GM19467 (cell line): ENCODE measurements at regions not wholly inside any gene's neighbourhood (a gene's known extent, or its start where the extent isn't known, plus 50 kb on each side); places are given as distances from the start of the nearest gene placed in this dataset.

Experiments
- ATAC-seq: cut with Tn5 transposase; IDR thresholded peaks from one replicate; pipeline ENCODE4 v1.9.1; 2021; ENCODE audit warnings: mild to moderate bottlenecking, moderate library complexity; ENCODE audit not compliant: unreplicated experiment

- ATAC-seq = no peak
Observed at GRCh38 chr5:118778941-118779340, 209.4 kb downstream of the DTWD2 start.

- no peak for ATAC-seq
Observed at GRCh38 chr5:118777189-118777736, 211.1 kb downstream of the DTWD2 start.

GRCh38 chr5:118776755-118777154 is 211.6 kb downstream of the DTWD2 start:
- peak; percentile 46 for ATAC-seq

GRCh38 chr5:118775790-118776499 is 212.4 kb downstream of the DTWD2 start:
- no peak for ATAC-seq

GRCh38 chr5:118768607-118769175 is 219.7 kb downstream of the DTWD2 start:
- ATAC-seq = no peak

- no peak for ATAC-seq
Observed at GRCh38 chr5:118762291-118762690, 226.1 kb downstream of the DTWD2 start.

- ATAC-seq = no peak
Observed at GRCh38 chr5:118761814-118762213, 226.5 kb downstream of the DTWD2 start.

GRCh38 chr5:118752969-118753368 is 235.4 kb downstream of the DTWD2 start:
- ATAC-seq = no peak

GRCh38 chr5:118736396-118736795 is 252.0 kb downstream of the DTWD2 start:
- ATAC-seq = no peak

- ATAC-seq = no peak
Observed at GRCh38 chr5:118733394-118733793, 255.0 kb downstream of the DTWD2 start.

GRCh38 chr5:118728191-118728590 is 260.2 kb downstream of the DTWD2 start:
- ATAC-seq = no peak

GRCh38 chr5:118726891-118727290 is 261.5 kb downstream of the DTWD2 start:
- no peak for ATAC-seq

- peak; percentile 74 for ATAC-seq
Observed at GRCh38 chr5:118723021-118723338, 265.4 kb downstream of the DTWD2 start.

- peak; percentile 45 for ATAC-seq
Observed at GRCh38 chr5:118722122-118723020, 266.0 kb downstream of the DTWD2 start.

- no peak for ATAC-seq
Observed at GRCh38 chr5:118711727-118712126, 276.6 kb downstream of the DTWD2 start.

GRCh38 chr5:118705959-118706667 is 282.2 kb downstream of the DTWD2 start:
- no peak for ATAC-seq

- no peak for ATAC-seq
Observed at GRCh38 chr5:118703241-118703640, 285.1 kb downstream of the DTWD2 start.

- ATAC-seq = no peak
Observed at GRCh38 chr5:118701791-118702190, 286.6 kb downstream of the DTWD2 start.

GRCh38 chr5:118700510-118700909 is 287.8 kb downstream of the DTWD2 start:
- ATAC-seq = no peak

- ATAC-seq = no peak
Observed at GRCh38 chr5:118698774-118699173, 289.6 kb downstream of the DTWD2 start.

- no peak for ATAC-seq
Observed at GRCh38 chr5:118696076-118696475, 292.3 kb downstream of the DTWD2 start.
